NCI-H2107 treated with DMSO at 0.1 percent for 48 hours (cell line): ENCODE measurements at regions not wholly inside any gene's neighbourhood (a gene's known extent, or its start where the extent isn't known, plus 50 kb on each side); places are given as distances from the start of the nearest gene placed in this dataset.
"Not testable (repeated sequence)": the region's sequence is repeated elsewhere in the genome, so short reads cannot be mapped to it uniquely, and the experiment has no call there.

ENCODE experiments used
- DNase-seq: peaks from one replicate; lab custom pipeline; 2025; ENCODE audit not compliant: unreplicated experiment; lab: John Stamatoyannopoulos, UW

DNA sequence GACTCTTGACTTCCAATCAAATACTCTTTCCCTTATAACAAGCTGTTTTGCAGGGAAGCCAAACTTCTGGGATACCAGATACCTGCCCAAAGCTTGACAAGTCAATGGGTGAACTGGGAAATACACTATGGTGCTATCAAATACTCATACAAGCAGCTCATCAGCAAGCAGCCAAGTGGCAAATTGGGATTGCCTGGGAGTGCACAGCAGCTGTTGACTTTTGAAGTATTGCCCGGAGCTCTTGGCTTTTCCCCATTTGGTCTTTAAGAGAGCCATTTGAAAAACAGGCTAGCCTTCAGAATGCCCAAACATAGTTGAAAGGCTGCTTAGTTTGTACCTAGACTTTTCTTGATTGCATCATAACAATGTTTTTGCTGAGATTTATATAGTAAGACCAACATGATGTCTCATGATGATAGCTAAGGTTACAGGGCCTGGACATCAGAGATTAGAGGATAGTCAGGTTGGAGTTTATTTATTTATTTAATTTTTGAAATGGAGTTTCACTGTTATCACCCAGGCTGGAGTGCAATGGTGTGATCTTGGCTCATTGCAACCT is 210.1 kb upstream of the ZNF608 start:
- DNase-seq = no peak

DNA sequence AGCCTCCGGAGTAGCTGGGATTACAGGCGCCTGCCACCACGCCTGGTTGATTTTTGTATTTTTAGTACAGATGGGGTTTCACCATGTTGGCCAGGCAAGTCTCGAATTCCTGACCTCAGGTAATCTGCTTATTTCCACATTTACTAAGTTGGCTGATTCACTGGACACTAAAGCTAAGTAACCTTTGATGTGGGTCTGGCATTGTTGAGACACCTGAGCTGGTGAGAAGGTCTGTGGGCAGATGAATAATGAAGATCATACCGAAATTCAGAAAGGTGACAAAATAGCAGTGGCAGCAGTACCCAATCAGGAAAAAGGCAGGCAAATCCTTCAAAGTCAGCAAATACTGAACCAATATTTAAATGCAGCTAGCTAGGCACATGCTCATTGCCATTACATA is 210.6 kb upstream of the ZNF608 start:
- no peak for DNase-seq

DNA sequence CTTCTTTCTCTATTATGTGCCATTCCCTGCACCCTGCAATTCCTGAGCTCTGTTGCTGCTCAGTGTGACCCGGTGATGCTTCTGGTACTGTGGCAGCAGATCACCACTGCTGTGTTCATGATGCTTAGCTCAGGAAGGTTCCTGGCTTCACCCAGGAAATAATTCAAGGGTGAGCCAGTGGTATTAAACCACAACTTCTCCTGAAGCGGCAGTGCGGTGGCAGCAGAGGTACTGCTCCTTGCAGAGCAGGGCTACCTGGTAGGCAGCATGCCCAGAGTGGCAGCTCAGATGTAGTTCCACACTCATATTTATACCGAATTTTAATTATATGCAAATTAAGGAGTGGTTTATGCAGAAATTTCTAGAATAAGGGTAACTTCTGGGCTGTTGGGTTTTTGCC is 213.8 kb upstream of the ZNF608 start:
- DNase-seq = no peak

DNA sequence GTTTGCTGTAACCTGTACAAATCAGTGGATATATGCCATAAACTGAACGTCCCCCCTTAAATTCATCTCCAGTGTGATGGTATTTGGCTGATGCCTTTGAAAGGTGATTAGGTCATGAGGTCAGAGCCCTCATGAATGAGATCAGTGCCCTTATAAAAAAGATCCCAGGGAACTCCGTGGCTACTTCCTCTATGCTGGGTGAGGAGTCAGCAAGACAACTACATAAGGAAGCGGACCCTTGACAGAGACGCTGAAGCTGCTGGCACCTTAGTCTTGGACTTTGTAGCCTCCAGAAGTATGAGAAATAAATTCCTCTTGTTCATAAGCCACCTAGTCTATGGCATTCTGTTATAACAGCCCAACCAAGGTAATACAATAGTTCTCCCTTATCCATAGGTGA is 215.1 kb upstream of the ZNF608 start:
- DNase-seq = no peak

DNA sequence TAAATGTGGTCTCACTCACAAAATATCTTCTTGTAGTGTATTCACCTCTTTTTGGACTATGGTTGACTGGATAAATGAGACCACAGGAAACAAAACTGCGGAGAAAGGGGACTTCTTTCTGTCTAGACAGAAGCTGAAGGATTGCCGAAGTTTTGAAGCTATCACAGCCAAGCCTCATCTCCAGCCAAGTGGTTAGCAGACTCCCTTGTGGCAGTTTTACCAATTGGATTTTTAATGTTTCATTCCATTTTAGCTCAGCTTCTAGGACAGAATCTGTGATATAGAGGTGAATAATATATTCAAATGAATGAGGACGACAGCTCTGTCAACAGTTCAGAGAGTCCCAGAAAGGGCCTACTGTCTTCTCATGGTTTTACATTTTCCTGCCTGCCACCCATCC is 215.7 kb upstream of the ZNF608 start:
- no peak for DNase-seq

DNA sequence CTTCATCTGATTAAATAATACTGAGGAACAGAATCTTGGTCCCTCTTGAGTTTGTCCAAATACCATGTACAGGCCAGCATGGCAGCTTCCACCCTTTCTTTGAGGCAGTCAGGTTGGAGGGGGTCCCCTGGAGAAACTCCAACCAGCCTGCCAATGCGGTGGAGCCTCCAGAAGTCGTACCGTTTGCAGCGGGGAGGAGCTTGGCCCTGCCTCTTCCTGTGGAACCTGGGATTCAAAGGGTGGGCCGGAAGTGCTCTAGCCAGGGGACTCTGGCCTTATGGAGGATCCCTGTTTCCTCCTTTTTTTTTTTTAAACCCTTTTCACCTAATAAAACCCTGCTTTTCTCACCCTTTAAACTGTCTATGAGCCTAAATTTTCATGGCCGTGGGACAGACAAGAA is 216.3 kb upstream of the ZNF608 start:
- DNase-seq = no peak

DNA sequence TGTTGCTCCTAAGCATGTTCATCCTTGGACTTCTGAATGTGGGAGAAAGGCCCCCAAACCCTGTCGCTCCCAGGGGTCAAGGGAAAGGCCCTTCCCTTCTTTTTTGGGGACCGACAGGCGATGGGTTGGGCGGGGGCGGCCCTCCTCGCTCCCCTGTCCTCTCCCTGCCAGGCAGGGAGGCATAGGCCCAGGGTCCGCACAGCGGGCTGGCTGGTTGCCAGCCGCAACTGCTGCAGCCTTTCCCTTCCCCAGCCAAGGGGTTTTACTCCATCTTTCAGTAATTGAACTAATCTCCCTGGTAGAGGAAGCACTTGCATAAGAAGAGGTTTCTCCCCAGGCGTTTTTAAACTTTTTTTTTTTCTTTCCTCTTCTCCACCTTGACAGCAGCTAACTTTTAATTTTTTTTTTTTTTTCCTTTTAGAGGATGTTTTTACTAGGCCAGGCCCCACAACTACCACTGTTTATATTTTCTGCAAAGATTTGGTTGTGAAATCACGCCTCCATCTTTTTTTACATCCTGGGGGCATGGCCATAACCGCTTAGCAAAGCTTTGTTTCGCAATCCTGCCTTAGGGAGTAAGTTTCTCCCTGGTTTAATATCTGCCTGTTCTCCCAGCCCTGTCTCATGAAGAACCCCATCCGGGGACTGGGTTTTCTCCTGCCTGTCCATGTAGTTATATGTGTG is 216.9 kb upstream of the ZNF608 start:
- DNase-seq = no peak

DNA sequence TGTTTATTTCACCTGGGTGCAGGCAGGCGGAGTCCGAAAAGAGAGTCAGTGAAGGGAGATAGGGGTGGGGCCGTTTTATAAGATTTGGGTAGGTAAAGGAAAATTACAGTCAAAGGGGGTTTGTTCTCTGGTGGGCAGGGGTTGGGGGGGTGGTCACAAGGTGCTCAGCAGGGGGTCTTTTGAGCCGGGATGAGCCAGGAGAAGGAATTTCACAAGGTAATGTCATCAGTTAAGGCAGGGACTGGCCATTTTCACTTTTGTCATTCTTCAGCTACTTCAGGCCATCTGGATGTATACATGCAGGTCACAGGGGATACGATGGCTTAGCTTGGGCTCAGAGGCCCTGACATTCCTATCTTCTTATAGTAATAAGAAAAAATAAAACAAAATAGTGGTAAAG is 220.3 kb upstream of the ZNF608 start:
- not testable (repeated sequence) for DNase-seq

DNA sequence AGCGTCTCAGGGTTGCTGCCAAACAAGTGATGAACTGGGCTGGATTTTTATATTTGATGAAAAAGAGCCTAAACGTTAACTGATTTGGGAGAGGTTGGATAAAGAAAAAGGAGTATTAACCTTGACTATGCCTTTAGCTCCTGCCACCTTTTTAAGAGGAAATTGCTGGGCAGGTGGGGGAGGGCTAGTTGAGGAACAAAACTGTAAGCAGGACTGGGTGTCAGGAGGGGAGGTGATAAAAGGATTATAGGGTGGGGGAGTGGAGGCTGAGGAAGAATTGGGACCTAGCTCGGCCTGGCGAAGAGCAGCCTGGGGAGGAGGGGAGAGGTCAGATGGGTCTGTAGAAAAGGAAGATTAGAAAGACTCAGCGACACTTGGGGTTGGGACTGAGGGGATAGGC is 223.9 kb upstream of the ZNF608 start:
- not testable (repeated sequence) for DNase-seq

DNA sequence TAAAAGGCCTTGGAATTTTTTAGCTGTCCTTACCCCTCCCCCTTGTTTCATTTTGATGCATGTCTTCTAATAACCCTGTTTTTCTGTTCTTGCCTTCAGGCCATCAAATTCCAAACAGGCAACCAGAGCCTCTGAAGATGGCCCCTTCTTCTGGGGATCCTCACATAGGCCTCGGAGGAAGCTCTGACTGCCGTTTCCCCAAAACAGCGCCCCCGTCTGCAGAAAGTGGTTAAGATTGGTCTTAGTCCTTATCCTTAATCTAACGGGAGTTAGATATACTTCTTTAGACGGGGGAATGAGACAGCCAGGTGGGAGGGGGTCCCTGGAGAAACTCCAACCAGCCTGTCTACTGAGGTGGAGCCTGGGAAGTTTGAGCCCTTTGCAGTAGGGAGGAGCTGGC is 226.3 kb upstream of the ZNF608 start:
- DNase-seq = no peak

DNA sequence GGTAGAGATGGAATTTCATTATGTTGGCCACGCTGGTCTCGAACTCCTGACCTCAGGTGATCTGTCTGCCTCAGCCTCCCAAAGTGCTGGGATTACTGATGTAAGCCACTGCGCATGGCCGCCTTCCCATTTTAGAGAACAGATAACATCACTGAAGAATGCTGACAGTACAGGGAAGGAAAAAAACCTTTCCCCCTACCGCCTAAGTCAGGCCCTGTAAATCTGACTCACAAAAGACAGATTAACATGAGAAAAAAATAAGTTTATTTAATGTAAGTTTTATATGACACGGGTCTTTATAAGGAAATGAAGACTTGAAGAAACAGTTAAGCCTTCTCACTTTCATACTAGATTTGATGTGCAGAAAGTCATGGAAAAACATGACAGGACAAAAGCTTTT is 227.2 kb upstream of the ZNF608 start:
- no peak for DNase-seq

DNA sequence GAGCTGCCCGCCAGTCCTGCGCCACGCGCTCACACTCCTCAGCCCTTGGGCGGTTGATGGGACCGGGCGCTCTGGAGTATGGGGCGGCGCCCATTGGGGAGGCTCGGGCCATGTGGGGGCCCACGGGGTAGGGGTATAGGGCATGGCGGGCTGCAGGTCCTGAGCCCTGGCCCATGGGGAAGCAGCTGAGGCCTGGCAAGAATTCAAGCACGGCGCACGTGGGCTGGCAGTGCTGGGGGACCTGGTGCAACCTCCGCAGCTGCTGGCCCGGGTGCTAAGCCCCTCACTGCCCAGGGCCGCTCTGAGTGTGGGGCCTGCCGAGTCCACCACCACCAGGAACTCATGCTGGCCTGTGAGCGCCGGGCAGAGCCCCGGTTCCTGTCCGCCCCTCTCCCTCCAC is 229.6 kb upstream of the ZNF608 start:
- DNase-seq = no peak

DNA sequence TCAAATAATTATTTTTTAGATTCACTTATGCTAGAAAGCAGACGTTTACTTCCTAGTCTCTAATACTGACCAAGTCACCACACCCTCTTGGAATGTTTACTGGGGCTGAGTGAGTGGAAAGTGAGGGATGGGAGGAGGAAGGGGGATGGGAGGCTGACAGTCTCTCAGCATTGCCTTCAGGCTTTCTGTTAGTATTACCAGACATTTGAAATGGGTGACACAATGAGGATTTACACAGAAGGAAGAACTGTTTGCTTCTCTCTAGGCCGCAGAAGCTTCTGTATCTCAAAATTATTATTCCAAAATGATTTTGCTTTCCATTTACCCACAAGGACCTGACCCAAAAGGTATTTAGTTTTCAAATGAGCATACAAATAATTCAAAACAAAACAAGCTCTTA is 232.8 kb upstream of the ZNF608 start:
- DNase-seq = no peak

DNA sequence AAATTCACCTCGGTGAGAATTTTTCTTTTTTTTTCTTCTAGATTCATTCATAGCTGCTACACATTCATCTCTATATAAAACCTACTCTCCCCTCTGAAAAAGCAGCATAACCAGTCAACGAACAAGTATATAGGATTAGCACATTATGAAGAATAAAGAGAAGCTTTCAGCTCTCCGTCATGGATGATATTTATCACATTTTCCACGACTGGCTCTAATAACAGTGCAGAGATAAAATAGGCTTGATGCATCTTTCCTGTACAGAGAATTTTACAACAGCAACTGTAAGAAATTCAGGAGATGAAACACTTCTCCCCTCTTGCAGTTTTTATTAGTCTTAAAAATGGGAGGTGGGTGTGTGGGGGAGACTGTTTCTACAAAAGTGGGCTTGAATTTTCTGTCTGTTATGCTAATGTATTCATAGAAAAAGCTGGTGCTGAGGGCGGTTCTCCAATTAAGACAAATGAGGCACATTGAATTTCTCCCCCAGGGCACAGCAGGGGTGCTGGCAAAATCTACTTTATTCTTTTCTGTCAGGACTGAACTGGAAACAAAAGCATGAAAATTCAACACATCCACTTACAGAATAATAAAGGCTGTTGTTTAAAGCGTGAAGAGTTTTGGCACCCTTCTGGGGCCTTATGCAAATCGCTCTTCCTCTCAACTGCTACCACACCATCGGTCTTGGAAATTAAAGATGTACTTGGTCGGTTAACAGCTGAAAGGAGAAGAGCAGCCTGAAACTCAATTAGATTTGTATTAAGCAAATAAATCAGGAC is 233.9 kb upstream of the ZNF608 start:
- peak; percentile 62 for DNase-seq

DNA sequence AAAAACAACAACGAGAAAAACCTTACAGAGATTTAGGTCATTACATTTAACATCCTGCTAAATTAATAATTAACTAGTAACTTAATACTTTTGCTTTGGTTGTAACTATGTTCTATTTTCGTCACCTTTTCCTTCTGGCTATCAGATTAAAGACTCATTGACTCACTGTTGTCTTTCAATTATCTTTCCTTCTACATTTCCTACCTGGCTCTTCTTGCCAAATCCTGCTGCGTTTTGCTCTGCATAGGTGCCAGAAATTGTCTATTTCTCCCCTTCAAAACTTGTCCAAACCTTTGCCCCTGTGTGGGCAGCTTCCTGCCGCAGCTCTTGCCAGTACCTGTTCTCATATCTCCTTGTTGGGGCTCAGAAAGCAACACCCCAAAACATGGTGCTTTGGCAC is 235.5 kb upstream of the ZNF608 start:
- DNase-seq = no peak

DNA sequence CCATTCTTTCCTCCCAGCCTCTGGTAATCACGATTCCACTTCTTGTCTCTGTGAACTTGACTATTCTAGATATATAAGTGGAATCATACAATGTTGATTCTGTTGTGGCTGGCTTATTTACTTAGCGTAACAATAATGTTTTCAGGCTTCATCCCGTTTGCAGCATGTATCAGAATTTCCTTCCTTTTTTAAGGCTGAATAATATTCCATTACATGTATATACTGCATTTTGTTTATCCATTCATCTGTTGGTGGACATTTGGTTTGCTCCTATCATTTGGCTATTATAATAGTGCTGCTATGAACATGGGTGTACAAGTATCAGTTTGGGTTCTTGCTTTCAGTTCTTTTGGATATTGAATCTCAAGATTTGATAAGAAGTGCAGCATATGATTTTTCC is 239.7 kb upstream of the ZNF608 start:
- DNase-seq = no peak

DNA sequence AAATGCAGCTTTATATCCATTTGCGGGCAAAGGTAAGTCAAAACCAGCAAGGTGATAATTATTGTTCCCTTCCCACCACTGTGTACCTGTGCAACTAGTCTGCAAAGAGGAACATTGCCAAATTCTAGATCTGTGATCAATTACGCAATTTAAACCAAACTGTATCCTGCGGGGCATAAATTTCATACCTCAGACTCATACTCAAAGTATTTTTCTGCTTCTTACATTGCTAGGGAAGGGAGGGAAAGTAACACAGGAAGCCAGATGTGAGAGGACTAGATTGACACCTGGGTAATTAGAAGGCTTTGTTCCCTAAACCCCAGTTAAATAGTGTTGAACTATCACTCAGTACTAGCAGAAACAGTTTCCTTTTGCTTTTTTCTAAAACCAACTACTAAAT is 240.2 kb upstream of the ZNF608 start:
- DNase-seq = no peak

DNA sequence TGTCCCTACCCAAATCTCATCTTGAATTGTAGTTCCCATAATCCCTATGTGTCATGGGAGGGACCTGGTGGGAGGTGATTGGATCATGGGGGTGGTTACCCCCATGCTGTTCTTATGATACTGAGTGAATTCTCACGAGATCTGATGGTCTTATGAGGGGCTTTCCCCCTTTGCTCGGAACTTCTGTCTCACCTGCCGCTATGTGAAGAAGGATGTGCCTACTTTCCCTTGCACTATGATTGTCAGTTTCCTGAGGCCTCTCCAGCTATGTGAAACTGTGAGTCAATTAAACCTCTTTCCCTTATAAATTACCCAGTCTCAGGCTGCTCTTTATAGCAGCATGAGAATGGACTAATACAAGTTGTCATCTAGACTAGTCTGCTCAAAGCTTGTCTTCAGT is 241.3 kb upstream of the ZNF608 start:
- not testable (repeated sequence) for DNase-seq

DNA sequence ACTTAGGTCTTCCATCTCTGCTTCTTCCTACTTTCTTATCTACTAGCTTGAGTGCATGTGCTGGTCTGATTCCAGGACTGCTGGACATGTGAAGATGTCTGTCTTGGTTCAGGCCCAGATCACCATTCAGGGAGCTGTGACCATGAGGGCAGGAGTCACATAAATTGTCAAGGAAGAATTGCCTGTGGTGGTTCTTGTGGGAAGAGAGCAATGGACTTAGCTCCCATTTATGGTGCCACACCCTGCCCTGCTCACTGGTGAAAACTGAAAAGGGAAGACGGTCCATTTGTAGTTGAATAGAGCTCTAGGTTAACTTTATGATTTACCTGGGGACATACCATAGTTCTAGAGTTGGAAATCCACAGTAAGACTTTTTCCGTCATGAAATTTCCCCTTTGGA is 244.3 kb upstream of the ZNF608 start:
- DNase-seq = no peak

DNA sequence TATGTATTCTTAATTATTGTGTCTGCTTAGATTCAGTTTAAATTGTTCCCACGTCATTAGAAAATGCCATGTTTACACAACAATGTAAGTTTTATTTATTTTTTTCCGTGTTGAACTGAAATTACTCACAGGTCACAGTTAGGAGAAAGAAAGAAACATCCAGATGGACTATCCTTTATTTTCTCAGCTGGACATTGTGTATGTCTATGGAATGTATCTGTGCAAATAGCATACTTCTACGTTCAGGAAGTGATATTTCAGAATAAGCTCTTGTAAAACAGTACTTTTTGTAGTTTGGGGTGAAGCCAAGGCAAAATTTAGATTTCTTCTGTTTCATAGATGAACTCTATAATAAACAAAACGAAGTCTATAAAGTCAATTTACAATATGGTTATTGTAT is 249.0 kb upstream of the ZNF608 start:
- no peak for DNase-seq

DNA sequence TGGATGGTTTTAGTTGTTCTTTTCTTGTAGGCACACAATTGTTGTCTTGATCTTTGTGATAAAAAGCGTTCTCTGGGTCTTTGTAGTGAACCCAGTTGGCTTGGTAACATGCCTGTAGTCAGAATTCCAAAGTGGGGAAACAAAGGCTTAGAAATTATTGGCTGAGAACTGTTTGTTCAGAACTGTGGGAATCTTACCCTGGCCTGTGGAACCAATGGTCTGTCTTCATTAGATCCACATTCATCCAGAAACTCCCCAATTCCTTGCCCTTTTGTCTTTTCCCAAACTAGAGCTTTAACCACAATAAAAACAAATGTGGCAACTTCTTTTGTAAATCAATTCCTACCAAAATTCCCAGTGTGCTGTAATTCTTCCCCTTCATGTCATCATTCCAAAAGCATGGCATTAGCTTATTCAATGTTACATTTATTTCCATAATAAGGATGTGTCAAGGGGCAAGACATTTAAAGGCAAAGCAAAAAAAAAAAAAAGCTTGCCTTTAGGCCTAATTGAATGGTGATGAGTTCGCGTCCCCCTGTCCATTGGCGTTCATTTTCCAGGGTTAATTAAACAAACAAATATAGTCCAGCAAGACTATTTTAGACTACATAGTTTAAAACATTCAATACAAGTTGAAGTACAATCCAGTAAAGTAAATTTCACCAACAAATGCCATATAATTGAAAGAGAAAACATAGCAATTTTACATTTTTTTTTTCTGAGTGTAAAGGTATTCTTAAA is 249.8 kb upstream of the ZNF608 start:
- DNase-seq = no peak

DNA sequence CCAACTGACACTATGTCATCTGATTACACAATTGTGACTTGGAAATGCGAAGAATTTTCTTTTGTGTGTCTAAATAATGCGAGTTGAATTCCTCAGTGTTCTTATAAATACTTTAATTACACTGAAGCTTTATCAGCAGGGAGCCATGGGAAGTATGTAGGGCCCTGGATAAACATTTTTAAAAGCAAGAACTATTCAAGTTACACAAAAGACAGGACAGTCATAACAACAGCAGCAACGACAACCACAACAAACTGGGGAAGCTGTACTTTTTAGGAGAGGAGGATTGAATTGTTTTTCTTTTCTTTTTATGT is 250.3 kb upstream of the ZNF608 start:
- no peak for DNase-seq
